NCI-H226 (cell line): ENCODE measurements at regions not wholly inside any gene's neighbourhood (a gene's known extent, or its start where the extent isn't known, plus 50 kb on each side); places are given as distances from the start of the nearest gene placed in this dataset.

ENCODE experiments used
- DNase-seq: peaks from one replicate; pipeline ENCODE4 v3.0.0-alpha.2; 2015

DNA sequence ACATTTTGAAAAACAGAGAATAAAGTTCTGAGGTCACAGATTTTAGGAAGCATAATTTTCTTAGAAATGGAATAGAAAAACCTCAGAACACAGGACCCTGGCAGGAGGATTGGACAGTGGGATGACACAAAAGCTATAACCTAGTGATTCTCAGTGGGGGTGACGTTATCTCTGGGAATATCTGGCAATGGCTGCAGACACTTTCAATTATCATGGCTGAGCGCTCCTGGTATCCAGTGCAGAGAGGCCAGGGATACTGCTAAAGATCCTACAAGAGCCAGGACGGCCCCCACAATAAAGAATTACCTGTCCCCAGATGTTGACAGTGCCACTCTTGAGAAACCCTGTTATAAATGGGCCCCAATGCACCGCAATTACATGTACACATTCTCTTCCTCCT lies 117.2 kb upstream of the SPRED2 start:
- no peak for DNase-seq

GRCh38 chr2:65549257-65549627 lies 116.8 kb upstream of the SPRED2 start:
- DNase-seq: no peak

DNA sequence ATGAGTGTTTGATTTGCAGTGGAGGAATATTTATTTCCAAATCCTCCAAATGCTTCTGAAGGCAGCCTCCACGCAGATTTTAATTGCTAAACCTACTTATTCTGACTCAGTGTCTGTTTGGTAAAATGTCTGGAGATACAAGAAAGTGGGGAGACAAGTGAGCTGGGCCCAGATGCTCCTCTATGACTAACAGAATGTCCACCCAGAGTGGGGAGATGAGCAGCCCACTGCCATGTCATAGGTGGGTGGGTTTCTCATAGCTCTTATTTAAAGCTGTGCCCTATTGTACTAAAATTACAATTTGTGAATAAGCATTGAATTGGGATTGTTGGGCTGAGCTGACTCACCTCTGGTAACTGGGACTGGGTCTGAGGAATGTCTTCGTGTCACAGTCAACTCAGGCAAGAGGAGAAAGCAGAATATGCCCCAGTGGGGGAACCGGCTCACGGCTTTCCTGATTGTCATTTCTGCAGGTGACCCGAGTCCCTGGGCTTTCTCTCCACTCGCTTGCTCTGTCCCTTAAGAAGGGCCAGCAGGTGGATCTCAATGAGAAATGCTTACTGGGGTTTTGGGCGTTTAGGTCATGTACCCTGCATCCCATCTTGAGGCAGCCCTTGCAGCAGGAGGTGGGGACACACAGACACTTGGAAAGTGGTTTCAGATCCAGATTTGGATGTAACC lies 116.3 kb upstream of the SPRED2 start:
- no peak for DNase-seq

GRCh38 chr2:65548064-65548463 lies 115.7 kb upstream of the SPRED2 start:
- no peak for DNase-seq

DNA sequence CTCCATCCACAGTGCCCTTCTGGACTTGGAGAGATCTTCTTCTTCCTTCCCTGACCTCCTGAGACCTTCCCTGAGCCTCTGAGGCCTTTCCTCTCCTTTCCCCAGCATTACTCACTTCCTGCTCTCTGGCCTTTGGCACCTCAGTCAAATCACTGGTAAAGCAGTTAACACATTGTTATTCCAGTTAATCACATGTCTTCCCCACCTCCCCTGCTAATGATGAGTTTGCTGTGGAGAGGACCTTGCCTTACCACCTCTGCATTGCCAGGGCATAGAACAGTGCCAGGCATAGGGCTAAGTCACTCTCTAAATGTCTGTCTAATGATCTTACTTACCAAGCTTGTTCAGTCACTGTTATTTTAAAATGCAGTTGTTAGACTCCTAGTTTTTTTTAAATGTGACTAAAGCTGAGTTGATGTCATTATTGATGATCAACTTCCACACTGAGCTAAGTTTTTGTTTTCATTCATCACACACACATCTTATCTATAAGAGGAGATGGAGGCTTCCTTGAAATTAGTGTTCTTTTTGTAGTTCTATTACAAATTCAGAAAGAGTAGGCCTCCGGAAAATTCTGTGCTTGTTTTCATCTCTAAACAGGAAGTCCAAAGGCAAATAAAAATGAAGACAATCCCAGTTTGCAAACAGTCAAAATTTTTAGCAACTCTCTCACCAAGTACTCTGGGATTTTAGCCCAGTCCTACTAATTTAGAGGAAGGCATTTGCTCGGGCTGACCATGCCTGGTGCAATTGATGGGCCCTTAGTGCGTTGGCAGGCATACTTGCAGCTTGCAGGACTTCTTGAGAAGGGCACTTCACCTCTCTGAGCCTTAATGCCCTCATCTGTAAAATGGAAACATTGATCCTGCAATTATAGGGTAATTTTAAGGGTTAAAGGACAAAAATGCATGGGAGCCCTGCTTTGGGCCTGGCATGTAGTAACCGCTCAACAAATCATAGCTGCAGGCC lies 113.7 kb upstream of the SPRED2 start:
- peak; percentile 54 for DNase-seq

GRCh38 chr2:65541773-65542172 lies 109.4 kb upstream of the SPRED2 start:
- DNase-seq: no peak

GRCh38 chr2:65539633-65540032 lies 107.2 kb upstream of the SPRED2 start:
- no peak for DNase-seq

DNA sequence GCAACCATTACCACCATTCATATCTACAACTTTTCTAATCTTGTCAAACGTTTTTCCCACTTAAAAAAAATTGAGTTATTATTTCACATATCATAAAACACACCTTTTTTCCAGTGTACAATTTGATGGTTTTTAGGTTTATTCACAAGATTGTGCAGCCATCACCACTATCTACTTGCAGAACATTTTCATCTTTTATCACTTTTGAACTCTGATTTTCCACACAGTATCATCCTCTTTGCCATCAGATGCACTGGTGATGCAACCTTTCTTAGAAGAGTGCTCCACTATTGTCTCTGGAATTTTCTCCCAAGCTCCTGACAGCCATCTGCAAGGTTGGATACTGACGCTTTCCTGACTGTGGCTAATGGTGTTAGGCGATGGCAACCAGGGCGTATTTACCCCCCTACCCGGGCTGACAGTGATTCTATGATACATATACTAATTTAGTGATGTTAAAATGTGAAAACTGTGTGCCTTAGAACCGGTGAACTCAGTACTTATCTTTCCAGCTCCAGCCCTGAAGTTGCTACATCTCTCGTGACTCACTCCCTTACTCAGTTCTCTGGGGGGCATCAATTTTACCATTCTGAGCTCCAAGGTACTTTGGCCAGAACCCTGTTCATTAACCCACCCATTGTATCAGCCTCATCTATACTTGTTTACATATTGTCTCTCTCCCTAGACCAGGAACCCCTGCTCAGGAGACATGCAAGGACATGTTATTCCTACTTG lies 105.4 kb upstream of the SPRED2 start:
- peak; percentile 60 for DNase-seq

GRCh38 chr2:65536596-65536995 lies 104.2 kb upstream of the SPRED2 start:
- DNase-seq: no peak

- DNase-seq: no peak
Measured at GRCh38 chr2:65532937-65533336, 100.5 kb upstream of the SPRED2 start.

- no peak for DNase-seq
Measured at GRCh38 chr2:65532326-65532725, 99.9 kb upstream of the SPRED2 start.

DNA sequence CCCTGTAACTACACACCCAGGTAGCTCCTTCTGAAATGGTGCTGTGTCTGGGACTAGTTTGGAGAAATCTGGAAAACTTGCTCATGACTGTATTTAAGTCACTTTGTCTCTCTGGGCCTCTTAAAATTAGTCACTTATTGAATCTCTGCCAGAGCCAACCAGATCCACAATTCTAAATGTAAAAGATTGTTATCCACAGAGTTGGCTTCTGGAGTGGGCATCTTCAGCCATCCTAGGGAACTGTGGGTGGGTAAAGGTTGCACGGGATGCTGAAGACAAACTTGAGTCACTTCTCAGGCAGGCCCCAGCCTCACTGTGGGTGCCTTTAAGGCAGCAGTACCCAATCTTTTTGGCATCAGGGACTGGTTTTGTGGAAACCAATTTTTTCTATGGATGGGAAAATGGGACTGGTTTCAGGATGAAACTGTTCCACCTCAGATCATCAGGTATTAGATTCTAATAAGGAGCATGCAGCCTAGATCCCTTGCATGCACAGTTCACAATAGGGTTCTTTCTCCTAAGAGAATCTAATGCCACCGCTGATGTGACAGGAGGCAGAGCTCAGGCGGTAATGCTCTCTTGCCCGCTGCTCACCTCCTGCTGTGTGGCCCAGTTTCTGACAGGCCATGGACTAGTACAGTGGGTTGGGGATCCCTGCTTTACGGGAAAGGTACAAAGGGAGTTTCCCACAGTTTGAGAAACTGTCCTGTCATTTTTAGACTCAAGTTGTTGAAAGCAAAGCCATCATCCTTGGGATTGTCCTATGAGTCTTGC lies 98.3 kb upstream of the SPRED2 start:
- no peak for DNase-seq

DNA sequence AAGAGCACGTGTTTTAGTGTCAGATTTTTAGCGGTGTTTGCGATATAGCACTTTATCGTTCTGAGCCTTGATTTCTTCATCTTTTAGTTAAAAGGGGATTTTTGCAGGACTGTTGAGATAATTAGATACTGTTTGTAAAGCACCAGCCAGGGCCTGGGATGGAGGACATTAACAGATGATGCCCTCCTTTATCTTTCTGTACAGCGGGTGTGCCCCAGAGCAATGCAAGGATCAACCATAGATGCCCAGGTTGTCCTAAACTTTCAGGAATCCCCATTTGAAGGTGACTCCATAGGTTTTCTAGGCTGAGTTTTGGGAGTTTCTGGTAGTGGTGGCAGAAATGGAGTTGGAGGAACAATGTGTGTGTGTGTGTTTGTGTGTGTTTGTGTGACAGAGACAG lies 97.0 kb upstream of the SPRED2 start:
- DNase-seq: no peak

- no peak for DNase-seq
Measured at GRCh38 chr2:65528241-65528574, 95.8 kb upstream of the SPRED2 start.

DNA sequence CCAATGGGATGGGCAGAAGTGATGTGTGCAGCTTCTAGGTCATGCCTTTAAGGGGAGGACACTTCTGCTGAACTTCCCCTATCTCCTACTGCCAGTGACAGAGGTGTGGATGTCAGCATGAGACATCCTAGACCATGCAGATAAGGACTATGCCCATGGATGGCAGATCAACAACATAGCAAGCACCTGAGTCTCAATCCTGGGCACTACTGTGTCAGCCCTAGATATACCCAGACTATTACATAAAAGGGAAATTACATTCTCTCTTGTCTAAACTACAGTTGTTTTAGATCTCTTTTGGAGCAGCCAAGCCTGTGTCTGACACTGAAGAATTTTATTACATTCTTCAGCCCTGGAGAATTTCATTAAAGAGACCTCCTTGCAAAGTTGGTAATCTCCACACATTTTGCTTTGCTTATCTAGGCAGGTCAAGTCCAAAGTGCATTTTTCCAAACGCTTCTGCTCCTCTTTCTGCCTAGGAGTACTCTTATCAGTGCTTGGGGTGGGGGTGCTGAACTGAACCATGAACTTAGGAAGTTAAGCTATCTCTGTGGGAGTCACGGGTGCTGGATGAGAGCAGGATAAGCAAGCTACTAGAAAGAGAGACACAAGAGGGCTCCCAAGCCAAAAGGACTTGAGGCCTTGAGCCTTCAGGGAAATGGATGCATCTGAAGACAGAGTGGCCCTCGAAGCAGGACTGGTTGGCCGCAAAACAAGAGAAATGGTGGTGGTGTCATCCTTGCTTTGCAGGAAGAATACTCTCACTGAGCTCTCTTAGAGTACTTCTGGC lies 95.2 kb upstream of the SPRED2 start:
- peak; percentile 59 for DNase-seq

DNA sequence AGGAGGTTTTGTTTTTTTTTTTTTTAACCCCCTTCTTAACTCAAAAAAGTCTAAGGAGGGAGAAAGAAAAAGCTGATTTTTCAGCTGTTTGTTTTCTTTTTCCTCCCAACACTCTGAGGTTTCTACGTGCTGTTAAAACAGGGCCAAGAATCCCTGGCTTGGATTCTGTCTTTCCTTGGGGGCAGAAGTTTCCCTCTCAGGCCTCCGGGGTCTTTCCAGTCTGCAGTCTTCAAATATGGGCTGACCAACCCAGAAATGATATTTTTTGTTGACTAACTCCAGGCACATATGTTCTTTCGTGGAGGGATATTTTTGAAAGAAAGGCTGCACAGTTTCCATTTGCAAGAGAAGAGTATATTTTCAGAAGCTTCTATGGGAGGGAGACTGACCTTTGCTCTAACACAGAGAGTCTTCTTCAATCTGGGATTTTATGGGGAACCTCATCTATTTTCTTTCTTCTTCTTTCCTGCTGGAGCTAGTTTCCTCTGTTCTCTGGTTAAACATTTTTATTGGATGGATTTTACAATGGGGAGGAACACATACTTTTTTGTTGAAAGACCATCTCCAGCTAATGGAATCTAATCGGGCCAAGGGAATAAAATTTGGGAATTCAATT lies 93.3 kb upstream of the SPRED2 start:
- DNase-seq: no peak

- no peak for DNase-seq
Measured at GRCh38 chr2:65522922-65523321, 90.5 kb upstream of the SPRED2 start.

GRCh38 chr2:65518751-65519150 lies 86.4 kb upstream of the SPRED2 start:
- no peak for DNase-seq

- peak; percentile 15 for DNase-seq
Measured at GRCh38 chr2:65514555-65515195, 82.3 kb upstream of the SPRED2 start.

DNA sequence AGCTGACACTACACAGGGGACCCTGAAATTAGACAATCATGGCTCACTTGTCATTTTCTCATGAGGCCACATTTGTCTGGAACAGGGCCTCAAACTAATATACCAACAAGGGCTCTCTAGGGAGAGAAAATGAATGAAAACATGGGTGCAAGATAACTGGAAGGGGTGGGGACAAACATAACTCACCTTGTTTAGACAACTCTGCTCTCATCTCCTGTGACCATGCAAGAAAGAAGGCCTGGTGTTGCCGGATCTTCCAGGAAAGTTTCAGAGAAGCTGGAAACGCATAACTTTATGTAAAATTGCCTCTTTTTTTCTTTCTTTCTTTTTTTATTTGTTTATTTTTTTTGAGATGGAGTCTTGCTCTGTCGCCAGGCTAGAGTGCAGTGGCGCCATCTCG lies 80.4 kb upstream of the SPRED2 start:
- DNase-seq: no peak

- no peak for DNase-seq
Measured at GRCh38 chr2:65511306-65511705, 78.9 kb upstream of the SPRED2 start.
